ENCODE measurements at regions not wholly inside any gene's neighbourhood (a gene's known extent, or its start where the extent isn't known, plus 50 kb on each side); places are given as distances from the start of the nearest gene placed in this dataset.

DNA sequence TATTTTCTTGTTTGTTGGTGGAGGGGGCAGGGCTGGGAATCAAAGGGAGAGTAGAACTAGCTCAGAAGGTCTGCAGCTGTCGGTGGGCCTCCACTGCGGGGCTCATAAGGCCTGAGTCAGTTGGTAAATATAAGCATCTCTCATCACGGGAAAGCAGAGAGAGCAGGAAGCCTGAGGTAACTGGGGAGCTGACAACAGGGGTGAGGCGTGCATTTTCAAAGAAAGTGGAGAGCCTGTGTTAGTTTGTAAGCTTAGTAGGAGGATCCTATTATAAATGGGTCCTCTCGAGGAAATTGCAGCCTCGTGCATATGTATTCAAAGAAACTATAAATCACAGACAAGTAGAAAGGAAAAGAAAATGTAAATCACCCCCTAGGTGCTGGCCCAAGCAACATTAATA lies 221.0 kb upstream of the CDH13 start (continued):
- TF ChIP-seq, protein P1, sequence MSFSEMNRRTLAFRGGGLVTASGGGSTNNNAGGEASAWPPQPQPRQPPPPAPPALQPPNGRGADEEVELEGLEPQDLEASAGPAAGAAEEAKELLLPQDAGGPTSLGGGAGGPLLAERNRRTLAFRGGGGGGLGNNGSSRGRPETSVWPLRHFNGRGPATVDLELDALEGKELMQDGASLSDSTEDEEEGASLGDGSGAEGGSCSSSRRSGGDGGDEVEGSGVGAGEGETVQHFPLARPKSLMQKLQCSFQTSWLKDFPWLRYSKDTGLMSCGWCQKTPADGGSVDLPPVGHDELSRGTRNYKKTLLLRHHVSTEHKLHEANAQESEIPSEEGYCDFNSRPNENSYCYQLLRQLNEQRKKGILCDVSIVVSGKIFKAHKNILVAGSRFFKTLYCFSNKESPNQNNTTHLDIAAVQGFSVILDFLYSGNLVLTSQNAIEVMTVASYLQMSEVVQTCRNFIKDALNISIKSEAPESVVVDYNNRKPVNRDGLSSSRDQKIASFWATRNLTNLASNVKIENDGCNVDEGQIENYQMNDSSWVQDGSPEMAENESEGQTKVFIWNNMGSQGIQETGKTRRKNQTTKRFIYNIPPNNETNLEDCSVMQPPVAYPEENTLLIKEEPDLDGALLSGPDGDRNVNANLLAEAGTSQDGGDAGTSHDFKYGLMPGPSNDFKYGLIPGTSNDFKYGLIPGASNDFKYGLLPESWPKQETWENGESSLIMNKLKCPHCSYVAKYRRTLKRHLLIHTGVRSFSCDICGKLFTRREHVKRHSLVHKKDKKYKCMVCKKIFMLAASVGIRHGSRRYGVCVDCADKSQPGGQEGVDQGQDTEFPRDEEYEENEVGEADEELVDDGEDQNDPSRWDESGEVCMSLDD (CRISPR knock-in tag; IDR thresholded peaks at IDR 0.05; ENCODE audit: borderline replicate concordance) = no peak
- TF ChIP-seq POLR2G (IDR thresholded peaks at IDR 0.05; ENCODE audit: low read depth, low read length) (no peak), AHR (CRISPR knock-in tag; IDR thresholded peaks at IDR 0.05) (no peak), HDAC2 (CRISPR knock-in tag; IDR thresholded peaks at IDR 0.05) (no peak)
- TF ChIP-seq, protein P2, sequence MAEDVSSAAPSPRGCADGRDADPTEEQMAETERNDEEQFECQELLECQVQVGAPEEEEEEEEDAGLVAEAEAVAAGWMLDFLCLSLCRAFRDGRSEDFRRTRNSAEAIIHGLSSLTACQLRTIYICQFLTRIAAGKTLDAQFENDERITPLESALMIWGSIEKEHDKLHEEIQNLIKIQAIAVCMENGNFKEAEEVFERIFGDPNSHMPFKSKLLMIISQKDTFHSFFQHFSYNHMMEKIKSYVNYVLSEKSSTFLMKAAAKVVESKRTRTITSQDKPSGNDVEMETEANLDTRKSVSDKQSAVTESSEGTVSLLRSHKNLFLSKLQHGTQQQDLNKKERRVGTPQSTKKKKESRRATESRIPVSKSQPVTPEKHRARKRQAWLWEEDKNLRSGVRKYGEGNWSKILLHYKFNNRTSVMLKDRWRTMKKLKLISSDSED (CRISPR knock-in tag; IDR thresholded peaks at IDR 0.05) = no peak

DNA sequence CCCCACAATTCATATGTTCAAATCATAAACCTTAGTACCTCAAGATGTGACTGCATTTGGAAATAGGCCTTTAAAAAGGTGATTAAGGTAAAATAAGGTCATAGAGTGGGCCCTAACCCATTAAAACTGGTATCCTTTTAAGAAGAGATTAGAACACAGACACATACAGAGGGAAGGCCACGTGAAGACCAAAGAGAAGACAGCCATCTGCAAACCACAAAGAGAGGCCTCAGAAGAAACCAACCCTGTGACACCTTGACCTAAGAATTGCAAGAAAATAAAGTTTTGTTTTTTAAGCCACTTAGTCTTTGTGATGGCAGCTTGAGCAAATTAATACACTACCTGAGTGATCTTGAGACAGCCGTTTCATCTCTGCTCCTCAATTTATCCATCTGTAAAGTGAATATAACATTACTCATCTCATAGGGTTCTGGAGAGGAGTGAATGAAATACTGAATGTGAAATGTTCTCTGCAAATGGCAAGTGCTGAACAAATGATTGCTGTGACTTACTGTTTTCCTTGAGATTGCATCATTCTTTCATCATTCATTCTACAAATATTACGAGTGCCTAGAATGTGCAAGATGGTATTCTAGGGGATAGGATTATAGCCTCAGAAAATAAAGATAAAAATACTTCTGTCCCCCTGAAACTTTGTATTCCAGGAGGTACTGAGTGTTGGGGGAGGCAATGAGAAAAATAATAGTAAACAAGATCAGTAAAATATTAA lies 222.0 kb upstream of the CDH13 start:
- ChIA-PET CTCF (ENCODE audit: low intra/inter-chr PET ratio, low total read pairs) (no interaction called here), POLR2A (no interaction called here)
- TF ChIP-seq CEBPB (IDR thresholded peaks at IDR 0.05; ENCODE audit: borderline replicate concordance, low read depth, low read length) (peak; percentile 59; the same call in 1 of the 2 replicates), U2AF1 (optimal IDR thresholded peaks at IDR 0.05; ENCODE audit: low read depth, low read length) (no peak), FOSL1 (CRISPR knock-in tag; IDR thresholded peaks at IDR 0.05; ENCODE audit: borderline replicate concordance) (no peak), ATF7 (IDR thresholded peaks at IDR 0.05) (peak; percentile 64), ATF7 (CRISPR knock-in tag; IDR thresholded peaks at IDR 0.05) (no peak)
- H3K4me1 ChIP-seq (ENCODE audit: insufficient read depth, low read length) = no peaks in the 10 kb centered on the region
- H3K27me3 ChIP-seq (ENCODE audit: control insufficient read depth in 1 of 2, insufficient read depth in 2 of 2, low read length in 2 of 2) = peaks cover 0 to 4% of the 10 kb centered on the region in 2 experiments; a peak in 1 of 5 replicates
- in situ Hi-C loops (cut with HindIII; ENCODE audit: extremely low pct_ligation_motif_present, low pct_unique_long_range_greater_than_20kb) = no loop called here
- H3K9me3 ChIP-seq (ENCODE audit: low read length) = no peaks in the 10 kb centered on the region
- H3K27ac ChIP-seq (ENCODE audit: extremely low read length, insufficient read depth, low read length) = no peak overlapping the region
- no peaks in the 10 kb centered on the region for H4K20me1 ChIP-seq (ENCODE audit: insufficient read depth, low read length)
- H2AFZ ChIP-seq (ENCODE audit: low read length) = no peak overlapping the region
- WGBS (ENCODE audit: low lambda C conversion rate) = 2% methylated on average over 3 of the region's 3 CpGs
- no peak for DNase-seq (ENCODE audit: low spot score)
- BruUV-seq (replicated peaks) = no TSS peak
- no peaks in the 10 kb centered on the region for H3K79me2 ChIP-seq (ENCODE audit: insufficient read depth, low read length)
- ATAC-seq = no peak
- no peak for FAIRE-seq
- H3K4me2 ChIP-seq (ENCODE audit: low read depth, low read length) = no peak overlapping the region
- no peaks in the 10 kb centered on the region for H3K36me3 ChIP-seq (replicated peaks in 1 of 2; ENCODE audit: control insufficient read depth in 1 of 2, insufficient read depth in 2 of 2, low read length in 2 of 2)
- no peak overlapping the region for H3K4me3 ChIP-seq (replicated peaks in 1 of 3; ENCODE audit: insufficient read depth in 1 of 3, low read depth in 2 of 3, low read length in 3 of 3)
- intact Hi-C loops (cut with micrococcal nuclease; ENCODE audit: unreplicated experiment) = no loop called here
- H3K9ac ChIP-seq (ENCODE audit: insufficient read depth, low read depth, low read length) = no peak overlapping the region
